ENCODE measurements at regions not wholly inside any gene's neighbourhood (a gene's known extent, or its start where the extent isn't known, plus 50 kb on each side); places are given as distances from the start of the nearest gene placed in this dataset.

- no peak for DNase-seq (ENCODE audit: low read depth, low spot score)
These were observed 52.0 kb upstream of the IVNS1ABP start for GRCh38 chr1:185368913-185369491.

GRCh38 chr1:185368313-185368855 is 51.3 kb upstream of the IVNS1ABP start:
- no peak for DNase-seq (ENCODE audit: low read depth, low spot score)

GRCh38 chr1:185367218-185367617 is 50.2 kb upstream of the IVNS1ABP start:
- DNase-seq (ENCODE audit: low read depth, low spot score), result no peak

All from brain pericyte (primary cell).